Keratinocyte (primary cell): ENCODE measurements at regions not wholly inside any gene's neighbourhood (a gene's known extent, or its start where the extent isn't known, plus 50 kb on each side); places are given as distances from the start of the nearest gene placed in this dataset.

Source experiments
- DNase-seq: peaks from one replicate; pipeline ENCODE4 v3.0.0-alpha.2; 2011; ENCODE audit warnings: low read depth, missing footprints, low spot score
- FAIRE-seq: peaks from 2 replicates; lab custom pipeline; 2011; peaks lifted over from hg19 to GRCh38; lab: Jason Lieb, UNC
- H2AFZ ChIP-seq: 2 replicates; pipeline ENCODE4 v1.6.0; 2012; ENCODE audit warnings: low read length, control low read depth, inconsistent platforms; ENCODE audit not compliant: control insufficient read depth
- H3K27ac ChIP-seq: 2 replicates; pipeline ENCODE4 v1.5.1; 2011; ENCODE audit warnings: low read length; ENCODE audit not compliant: control insufficient read depth, insufficient read depth
- H3K27me3 ChIP-seq: 3 replicates; pipeline ENCODE4 v1.6.0; 2011; ENCODE audit warnings: low read length; ENCODE audit not compliant: control insufficient read depth, insufficient read depth; ENCODE audit errors: extremely low read depth
- H3K36me3 ChIP-seq, 2 experiments: 2 replicates in 1 of 2; 3 replicates in 1 of 2; pipeline ENCODE4 v1.5.1; 2011; ENCODE audit warnings: low read length in 2 of 2, mild to moderate bottlenecking in 1 of 2; ENCODE audit not compliant: control insufficient read depth in 2 of 2, insufficient read depth in 2 of 2; ENCODE audit errors: extremely low read depth in 1 of 2
- H3K4me1 ChIP-seq: 3 replicates; pipeline ENCODE4 v1.5.1; 2011; ENCODE audit warnings: low read length; ENCODE audit not compliant: control insufficient read depth, insufficient read depth; ENCODE audit errors: extremely low read depth
- H3K4me2 ChIP-seq: 3 replicates; pipeline ENCODE4 v1.6.0; 2011; ENCODE audit warnings: low read depth, low read length; ENCODE audit not compliant: control insufficient read depth, insufficient read depth; ENCODE audit errors: extremely low read depth
- H3K4me3 ChIP-seq, 3 experiments: fragments of 200-600 bp in 1 of 3; sonication (generic) in 1 of 3; 2 replicates in 2 of 3; 3 replicates in 1 of 3; pipeline ENCODE4 v1.5.1; 2011 to 2016; ENCODE audit warnings: low read length in 3 of 3, mild to moderate bottlenecking in 3 of 3, control low read depth in 2 of 3, inconsistent platforms in 1 of 3, low read depth in 1 of 3, mixed read lengths in 1 of 3, mixed run types in 1 of 3, moderate library complexity in 1 of 3; ENCODE audit not compliant: control insufficient read depth in 2 of 3, insufficient read depth in 2 of 3; ENCODE audit errors: extremely low read depth in 1 of 3
- H3K79me2 ChIP-seq: 2 replicates; pipeline ENCODE4 v1.6.0; 2012; ENCODE audit warnings: low read length; ENCODE audit not compliant: control insufficient read depth, insufficient read depth
- H3K9ac ChIP-seq: 3 replicates; pipeline ENCODE4 v1.6.0; 2011; ENCODE audit warnings: low read length; ENCODE audit not compliant: control insufficient read depth, insufficient read depth; ENCODE audit errors: extremely low read depth
- H3K9me1 ChIP-seq: 3 replicates; pipeline ENCODE4 v1.6.0; 2011; ENCODE audit warnings: low read length; ENCODE audit not compliant: control insufficient read depth, insufficient read depth; ENCODE audit errors: extremely low read depth
- H3K9me3 ChIP-seq: 2 replicates; pipeline ENCODE4 v1.5.1; 2012; ENCODE audit warnings: low read depth, low read length; ENCODE audit not compliant: control insufficient read depth
- H4K20me1 ChIP-seq: 3 replicates; pipeline ENCODE4 v1.6.0; 2011; ENCODE audit warnings: low read length; ENCODE audit not compliant: control insufficient read depth, insufficient read depth; ENCODE audit errors: extremely low read depth
- EZH2 ChIP-seq: IDR thresholded peaks from one replicate; pipeline ENCODE4 v1.6.1; 2012; ENCODE audit warnings: inconsistent platforms, mild to moderate bottlenecking, low read length, moderate library complexity
- dilution Hi-C: fragments of 300-500 bp; cut with MboI; formaldehyde crosslinking; loops from one replicate; pipeline ENCODE4 v1.7.0; 2020; ENCODE audit warnings: low sequenced_read_pairs; ENCODE audit not compliant: extremely low pct_ligation_motif_present
- TF ChIP-seq, protein P1 (sequence below), 3 experiments: IDR thresholded peaks in 1 of 3; conservative IDR thresholded peaks in 1 of 3; optimal IDR thresholded peaks in 1 of 3; 2 replicates in 2 of 3; 3 replicates in 1 of 3; pipeline versions ENCODE3 to v1.5.1; 2011; ENCODE audit warnings: low read length in 3 of 3, mild to moderate bottlenecking in 3 of 3, moderate library complexity in 2 of 3, control low read depth in 1 of 3, inconsistent platforms in 1 of 3; ENCODE audit not compliant: insufficient read depth in 2 of 3; ENCODE audit errors: extremely low read depth in 1 of 3

DNA sequence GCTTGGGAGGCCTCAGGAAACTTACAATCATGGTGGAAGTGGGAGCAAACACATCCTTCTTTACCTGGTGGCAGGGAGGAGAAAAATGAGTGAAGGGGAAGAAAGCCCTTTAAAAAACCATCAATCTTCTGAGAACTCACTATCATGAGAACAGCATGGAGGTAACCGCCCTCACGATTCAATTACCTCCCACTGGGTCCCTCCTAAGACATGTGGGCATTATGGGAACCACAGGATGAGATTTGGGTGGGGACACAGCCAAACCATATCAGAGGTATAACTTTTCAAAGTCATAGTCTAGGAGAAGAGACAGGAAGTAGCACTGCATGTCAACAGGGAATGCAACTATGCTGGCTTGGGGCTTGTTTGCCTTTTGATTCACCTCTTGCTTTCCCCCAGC, 59.9 kb upstream of the DTNBP1 start:
- Histone ChIP-seq H3K27ac (no peak overlapping the region), H3K27me3 (no peaks in the 10 kb centered on the region), H3K9ac (no peak overlapping the region), H3K4me3 (no peak overlapping the region), H3K79me2 (no peaks in the 10 kb centered on the region), H3K36me3 (no peaks in the 10 kb centered on the region), H3K4me1 (no peaks in the 10 kb centered on the region), H3K4me2 (no peak overlapping the region), H3K9me1 (no peaks in the 10 kb centered on the region), H2AFZ (no peak overlapping the region), H3K9me3 (no peaks in the 10 kb centered on the region), H4K20me1 (no peaks in the 10 kb centered on the region)
- TF ChIP-seq, protein P1, sequence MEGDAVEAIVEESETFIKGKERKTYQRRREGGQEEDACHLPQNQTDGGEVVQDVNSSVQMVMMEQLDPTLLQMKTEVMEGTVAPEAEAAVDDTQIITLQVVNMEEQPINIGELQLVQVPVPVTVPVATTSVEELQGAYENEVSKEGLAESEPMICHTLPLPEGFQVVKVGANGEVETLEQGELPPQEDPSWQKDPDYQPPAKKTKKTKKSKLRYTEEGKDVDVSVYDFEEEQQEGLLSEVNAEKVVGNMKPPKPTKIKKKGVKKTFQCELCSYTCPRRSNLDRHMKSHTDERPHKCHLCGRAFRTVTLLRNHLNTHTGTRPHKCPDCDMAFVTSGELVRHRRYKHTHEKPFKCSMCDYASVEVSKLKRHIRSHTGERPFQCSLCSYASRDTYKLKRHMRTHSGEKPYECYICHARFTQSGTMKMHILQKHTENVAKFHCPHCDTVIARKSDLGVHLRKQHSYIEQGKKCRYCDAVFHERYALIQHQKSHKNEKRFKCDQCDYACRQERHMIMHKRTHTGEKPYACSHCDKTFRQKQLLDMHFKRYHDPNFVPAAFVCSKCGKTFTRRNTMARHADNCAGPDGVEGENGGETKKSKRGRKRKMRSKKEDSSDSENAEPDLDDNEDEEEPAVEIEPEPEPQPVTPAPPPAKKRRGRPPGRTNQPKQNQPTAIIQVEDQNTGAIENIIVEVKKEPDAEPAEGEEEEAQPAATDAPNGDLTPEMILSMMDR (optimal IDR thresholded peaks at IDR 0.05 in 1 of 3, IDR thresholded peaks at IDR 0.05 in 1 of 3, conservative IDR thresholded peaks at IDR 0.05 in 1 of 3; ENCODE audit: extremely low read depth in 1 of 3, insufficient read depth in 2 of 3, low read length in 3 of 3) = no peak
- TF ChIP-seq EZH2 = no peak
- DNase-seq (no peak), FAIRE-seq (no peak)
- dilution Hi-C loops = no loop called here

GRCh38 chr6:15716889-15717288, 54.1 kb upstream of the DTNBP1 start:
- no peaks in the 10 kb centered on the region for H3K36me3 ChIP-seq
- no peak for FAIRE-seq
- H3K9me1 ChIP-seq = no peaks in the 10 kb centered on the region
- H3K4me3 ChIP-seq = no peak overlapping the region
- no peak overlapping the region for H2AFZ ChIP-seq
- no peak overlapping the region for H3K27ac ChIP-seq
- H3K9ac ChIP-seq = no peak overlapping the region
- H3K79me2 ChIP-seq = no peaks in the 10 kb centered on the region
- TF ChIP-seq EZH2 = no peak
- TF ChIP-seq, protein P1 (optimal IDR thresholded peaks at IDR 0.05 in 1 of 3, IDR thresholded peaks at IDR 0.05 in 1 of 3, conservative IDR thresholded peaks at IDR 0.05 in 1 of 3; ENCODE audit: extremely low read depth in 1 of 3, insufficient read depth in 2 of 3, low read length in 3 of 3) = no peak
- dilution Hi-C loops = no loop called here
- H3K27me3 ChIP-seq = no peaks in the 10 kb centered on the region
- peaks cover 11% of the 10 kb centered on the region for H3K4me1 ChIP-seq
- no peaks in the 10 kb centered on the region for H3K9me3 ChIP-seq
- no peaks in the 10 kb centered on the region for H4K20me1 ChIP-seq
- DNase-seq = no peak
- H3K4me2 ChIP-seq = no peak overlapping the region
